Loucy (cell line): ENCODE measurements at regions not wholly inside any gene's neighbourhood (a gene's known extent, or its start where the extent isn't known, plus 50 kb on each side); places are given as distances from the start of the nearest gene placed in this dataset.

Experiments used
- H2AFZ ChIP-seq: fragments of 200-600 bp; sonication (generic); 2 replicates; pipeline ENCODE4 v1.6.0; 2016; ENCODE audit warnings: antibody characterized with exemption, mild to moderate bottlenecking, low read length, moderate library complexity
- H3F3A ChIP-seq: fragments of 200-600 bp; 2 replicates; pipeline ENCODE4 v1.6.0; 2016; ENCODE audit warnings: antibody characterized with exemption, low read depth, mild to moderate bottlenecking
- H3K27me3 ChIP-seq: fragments of 200-600 bp; sonication (generic); 2 replicates; pipeline ENCODE4 v1.6.1; 2014; ENCODE audit warnings: low read length, mild to moderate bottlenecking; ENCODE audit not compliant: insufficient read depth, poor library complexity, severe bottlenecking
- H3K36me3 ChIP-seq: fragments of 200-600 bp; sonication (generic); 2 replicates; pipeline ENCODE4 v1.6.1; 2016; ENCODE audit warnings: low read length; ENCODE audit not compliant: insufficient read depth
- H3K4me1 ChIP-seq: fragments of 200-600 bp; sonication (generic); 2 replicates; pipeline ENCODE4 v1.5.1; 2014; ENCODE audit warnings: low read length, mild to moderate bottlenecking; ENCODE audit not compliant: insufficient read depth, poor library complexity, severe bottlenecking
- H3K4me2 ChIP-seq: fragments of 200-600 bp; sonication (generic); 2 replicates; pipeline ENCODE4 v1.6.0; 2014; ENCODE audit warnings: antibody characterized with exemption, low read length, low read depth, mild to moderate bottlenecking; ENCODE audit not compliant: poor library complexity, severe bottlenecking
- H3K4me3 ChIP-seq: fragments of 200-600 bp; sonication (generic); 2 replicates; pipeline ENCODE4 v1.5.1; 2014; ENCODE audit warnings: low read length, mild to moderate bottlenecking, mixed read lengths; ENCODE audit not compliant: poor library complexity, severe bottlenecking
- H3K79me2 ChIP-seq: fragments of 200-600 bp; sonication (generic); 2 replicates; pipeline ENCODE4 v1.6.1; 2014; ENCODE audit warnings: low read length; ENCODE audit not compliant: insufficient read depth
- H3K9ac ChIP-seq: fragments of 200-600 bp; sonication (generic); 2 replicates; pipeline ENCODE4 v1.6.0; 2014; ENCODE audit warnings: mild to moderate bottlenecking, low read depth, low read length, moderate library complexity; ENCODE audit not compliant: poor library complexity, severe bottlenecking
- H3K9me2 ChIP-seq: fragments of 200-600 bp; sonication (generic); replicated peaks from 2 replicates; pipeline ENCODE4 v1.6.1; 2016; ENCODE audit warnings: low read depth, low read length, mixed read lengths
- H3K9me3 ChIP-seq: fragments of 200-600 bp; sonication (generic); 2 replicates; pipeline ENCODE4 v1.6.1; 2014; ENCODE audit warnings: mild to moderate bottlenecking, antibody characterized with exemption, low read length, low read depth; ENCODE audit not compliant: insufficient read depth
- H4K20me1 ChIP-seq: fragments of 200-600 bp; sonication (generic); 2 replicates; pipeline ENCODE4 v1.6.0; 2014; ENCODE audit warnings: antibody characterized with exemption, low read length, mild to moderate bottlenecking; ENCODE audit not compliant: insufficient read depth, poor library complexity, severe bottlenecking
- EZH2phosphoT487 ChIP-seq: fragments of 200-600 bp; IDR thresholded peaks from 2 replicates; pipeline ENCODE4 v1.6.1; 2018; ENCODE audit warnings: antibody characterized with exemption, mild to moderate bottlenecking, moderate library complexity, borderline replicate concordance
- TF ChIP-seq, protein P1 (sequence below): fragments of 200-600 bp; sonication (generic); conservative IDR thresholded peaks from 2 replicates; pipeline ENCODE4 v1.5.1; 2014; ENCODE audit warnings: mild to moderate bottlenecking, antibody characterized with exemption, low read length

GRCh38 chr2:63696496-63696895 lies 107.7 kb downstream of the MDH1 start:
- H4K20me1 ChIP-seq, result no peaks in the 10 kb centered on the region
- H3K4me1 ChIP-seq, result no peaks in the 10 kb centered on the region
- H3F3A ChIP-seq, result no peaks in the 10 kb centered on the region
- no peak overlapping the region for H3K9ac ChIP-seq
- no peaks in the 10 kb centered on the region for H3K9me3 ChIP-seq
- H3K4me3 ChIP-seq, result no peak overlapping the region
- no peaks in the 10 kb centered on the region for H3K9me2 ChIP-seq
- H3K4me2 ChIP-seq, result no peak overlapping the region
- no peak overlapping the region for H2AFZ ChIP-seq
- H3K79me2 ChIP-seq, result no peaks in the 10 kb centered on the region
- no peaks in the 10 kb centered on the region for H3K27me3 ChIP-seq
- no peaks in the 10 kb centered on the region for H3K36me3 ChIP-seq
- TF ChIP-seq, protein P1, sequence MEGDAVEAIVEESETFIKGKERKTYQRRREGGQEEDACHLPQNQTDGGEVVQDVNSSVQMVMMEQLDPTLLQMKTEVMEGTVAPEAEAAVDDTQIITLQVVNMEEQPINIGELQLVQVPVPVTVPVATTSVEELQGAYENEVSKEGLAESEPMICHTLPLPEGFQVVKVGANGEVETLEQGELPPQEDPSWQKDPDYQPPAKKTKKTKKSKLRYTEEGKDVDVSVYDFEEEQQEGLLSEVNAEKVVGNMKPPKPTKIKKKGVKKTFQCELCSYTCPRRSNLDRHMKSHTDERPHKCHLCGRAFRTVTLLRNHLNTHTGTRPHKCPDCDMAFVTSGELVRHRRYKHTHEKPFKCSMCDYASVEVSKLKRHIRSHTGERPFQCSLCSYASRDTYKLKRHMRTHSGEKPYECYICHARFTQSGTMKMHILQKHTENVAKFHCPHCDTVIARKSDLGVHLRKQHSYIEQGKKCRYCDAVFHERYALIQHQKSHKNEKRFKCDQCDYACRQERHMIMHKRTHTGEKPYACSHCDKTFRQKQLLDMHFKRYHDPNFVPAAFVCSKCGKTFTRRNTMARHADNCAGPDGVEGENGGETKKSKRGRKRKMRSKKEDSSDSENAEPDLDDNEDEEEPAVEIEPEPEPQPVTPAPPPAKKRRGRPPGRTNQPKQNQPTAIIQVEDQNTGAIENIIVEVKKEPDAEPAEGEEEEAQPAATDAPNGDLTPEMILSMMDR, result no peak
- no peak for TF ChIP-seq EZH2phosphoT487

GRCh38 chr2:63697160-63697559 lies 108.4 kb downstream of the MDH1 start:
- Histone ChIP-seq H3K4me1 (no peaks in the 10 kb centered on the region), H3K4me2 (no peak overlapping the region), H3K79me2 (no peaks in the 10 kb centered on the region), H3K36me3 (no peaks in the 10 kb centered on the region), H3K9me2 (no peaks in the 10 kb centered on the region), H3K4me3 (no peak overlapping the region), H2AFZ (no peak overlapping the region), H3K9me3 (no peaks in the 10 kb centered on the region), H3K27me3 (no peaks in the 10 kb centered on the region), H4K20me1 (no peaks in the 10 kb centered on the region), H3F3A (no peaks in the 10 kb centered on the region), H3K9ac (no peak overlapping the region)
- TF ChIP-seq EZH2phosphoT487, result no peak
- TF ChIP-seq, protein P1, result no peak

GRCh38 chr2:63698786-63699548 lies 110.2 kb downstream of the MDH1 start:
- Histone ChIP-seq H2AFZ (no peak overlapping the region; the same call in 1 of the 2 replicates), H3K9me3 (no peaks in the 10 kb centered on the region), H3K27me3 (no peaks in the 10 kb centered on the region), H4K20me1 (no peaks in the 10 kb centered on the region), H3K79me2 (no peaks in the 10 kb centered on the region), H3K4me2 (no peak overlapping the region), H3K4me1 (no peaks in the 10 kb centered on the region), H3K4me3 (no peak overlapping the region), H3K9me2 (no peaks in the 10 kb centered on the region), H3K9ac (no peak overlapping the region), H3K36me3 (no peaks in the 10 kb centered on the region), H3F3A (no peaks in the 10 kb centered on the region)
- TF ChIP-seq EZH2phosphoT487, result no peak
- TF ChIP-seq, protein P1, result peak; percentile 79
